Endothelial cell (in vitro differentiated cells): ENCODE measurements at regions not wholly inside any gene's neighbourhood (a gene's known extent, or its start where the extent isn't known, plus 50 kb on each side); places are given as distances from the start of the nearest gene placed in this dataset.

Source experiments
- DNase-seq: peaks from one replicate; pipeline ENCODE4 v3.0.0; 2021; ENCODE audit warnings: low spot score
- H3K27ac Mint-ChIP-seq: one replicate; pipeline ENCODE4 v1.8.0; 2021; ENCODE audit warnings: mixed read lengths, inconsistent platforms; ENCODE audit not compliant: unreplicated experiment
- H3K27me3 Mint-ChIP-seq: one replicate; pipeline ENCODE4 v1.8.0; 2021; ENCODE audit warnings: mild to moderate bottlenecking, moderate library complexity, mixed read lengths, inconsistent platforms; ENCODE audit not compliant: unreplicated experiment
- H3K36me3 Mint-ChIP-seq: one replicate; pipeline ENCODE4 v1.8.0; 2021; ENCODE audit warnings: mild to moderate bottlenecking, low read depth, mixed read lengths, inconsistent platforms; ENCODE audit not compliant: unreplicated experiment
- H3K4me1 Mint-ChIP-seq: one replicate; pipeline ENCODE4 v1.8.0; 2021; ENCODE audit warnings: mild to moderate bottlenecking, mixed read lengths, inconsistent platforms; ENCODE audit not compliant: unreplicated experiment
- H3K4me3 Mint-ChIP-seq: one replicate; pipeline ENCODE4 v1.8.0; 2021; ENCODE audit warnings: mild to moderate bottlenecking, mixed read lengths, inconsistent platforms; ENCODE audit not compliant: unreplicated experiment
- H3K9me3 Mint-ChIP-seq: one replicate; pipeline ENCODE4 v1.8.0; 2021; ENCODE audit warnings: mixed read lengths, inconsistent platforms; ENCODE audit not compliant: unreplicated experiment
- TF ChIP-seq, protein P1 (sequence below): fragments of 200-600 bp; sonication (generic); IDR thresholded peaks from one replicate; pipeline ENCODE4 v1.5.0; 2021; ENCODE audit warnings: antibody characterized with exemption; ENCODE audit not compliant: unreplicated experiment

DNA sequence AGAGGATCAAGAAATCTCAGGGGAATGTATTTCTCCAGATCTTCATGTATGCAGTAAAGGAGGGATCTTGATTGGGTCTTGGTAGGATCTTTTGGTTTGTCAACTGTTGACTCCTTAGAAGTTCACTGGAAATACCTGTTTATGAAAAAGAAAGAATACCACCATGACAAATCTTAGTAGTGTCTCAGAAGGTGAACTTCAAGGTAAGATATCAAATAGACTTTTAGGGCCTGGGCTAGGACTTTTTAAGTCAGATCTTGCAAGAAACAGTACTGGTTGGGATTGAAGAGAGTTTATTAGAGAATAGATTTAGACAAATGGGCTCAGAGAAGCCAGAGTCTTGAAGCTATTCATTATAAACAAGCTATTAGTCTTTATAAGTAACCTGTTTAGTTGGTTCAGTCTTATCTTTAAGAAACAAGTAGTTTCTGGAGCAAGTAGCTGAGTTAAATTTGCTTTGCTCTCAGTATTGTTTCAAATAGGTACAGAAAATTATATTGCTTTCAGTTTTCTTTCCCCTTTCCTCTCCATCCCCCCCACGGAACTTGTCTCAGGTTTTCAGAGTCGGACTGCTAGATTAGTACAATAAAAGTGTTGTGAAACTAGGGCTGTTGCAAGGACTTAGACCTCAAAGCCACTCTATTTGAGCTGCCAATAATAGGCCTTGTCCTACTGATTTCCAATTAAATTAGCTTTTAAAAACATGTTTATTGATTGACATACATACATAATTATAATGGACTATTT, 529.1 kb upstream of the CITED2 start:
- TF ChIP-seq, protein P1, sequence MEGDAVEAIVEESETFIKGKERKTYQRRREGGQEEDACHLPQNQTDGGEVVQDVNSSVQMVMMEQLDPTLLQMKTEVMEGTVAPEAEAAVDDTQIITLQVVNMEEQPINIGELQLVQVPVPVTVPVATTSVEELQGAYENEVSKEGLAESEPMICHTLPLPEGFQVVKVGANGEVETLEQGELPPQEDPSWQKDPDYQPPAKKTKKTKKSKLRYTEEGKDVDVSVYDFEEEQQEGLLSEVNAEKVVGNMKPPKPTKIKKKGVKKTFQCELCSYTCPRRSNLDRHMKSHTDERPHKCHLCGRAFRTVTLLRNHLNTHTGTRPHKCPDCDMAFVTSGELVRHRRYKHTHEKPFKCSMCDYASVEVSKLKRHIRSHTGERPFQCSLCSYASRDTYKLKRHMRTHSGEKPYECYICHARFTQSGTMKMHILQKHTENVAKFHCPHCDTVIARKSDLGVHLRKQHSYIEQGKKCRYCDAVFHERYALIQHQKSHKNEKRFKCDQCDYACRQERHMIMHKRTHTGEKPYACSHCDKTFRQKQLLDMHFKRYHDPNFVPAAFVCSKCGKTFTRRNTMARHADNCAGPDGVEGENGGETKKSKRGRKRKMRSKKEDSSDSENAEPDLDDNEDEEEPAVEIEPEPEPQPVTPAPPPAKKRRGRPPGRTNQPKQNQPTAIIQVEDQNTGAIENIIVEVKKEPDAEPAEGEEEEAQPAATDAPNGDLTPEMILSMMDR: no peak
- Mint-ChIP-seq H3K9me3 (no peaks in the 10 kb centered on the region), H3K27ac (no peak overlapping the region), H3K36me3 (no peaks in the 10 kb centered on the region), H3K4me3 (no peak overlapping the region), H3K27me3 (peaks cover 2% of the 10 kb centered on the region), H3K4me1 (peaks cover 4% of the 10 kb centered on the region)
- DNase-seq: no peak

DNA sequence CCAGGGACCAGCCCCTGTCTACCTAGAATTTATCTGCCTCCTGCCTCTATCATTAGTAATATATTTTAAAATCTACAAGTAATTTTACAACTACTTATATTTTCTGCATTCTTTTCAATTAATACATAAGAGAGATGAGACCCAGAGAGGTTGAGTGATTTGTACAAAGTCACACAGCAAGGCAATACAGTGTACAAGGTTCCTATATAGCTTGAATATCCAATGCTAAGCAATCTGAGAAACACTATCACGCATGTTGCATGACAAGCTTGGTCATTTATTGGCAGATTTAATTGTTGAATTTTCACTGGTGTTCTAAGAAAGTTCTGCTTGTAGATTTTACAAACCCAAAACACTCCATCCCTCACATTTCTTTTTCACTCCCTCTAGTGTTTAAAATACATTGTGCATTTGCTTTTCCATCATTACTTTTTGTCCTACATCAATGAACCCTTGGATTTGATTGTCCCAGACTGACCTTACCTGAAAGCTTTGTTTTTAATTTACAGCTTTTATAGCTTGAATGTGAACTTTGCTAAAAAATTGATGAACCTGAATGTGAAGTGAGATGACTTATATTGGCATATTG, 520.9 kb upstream of the CITED2 start:
- H3K9me3 Mint-ChIP-seq: no peaks in the 10 kb centered on the region
- no peaks in the 10 kb centered on the region for H3K27me3 Mint-ChIP-seq
- DNase-seq: no peak
- no peak overlapping the region for H3K4me3 Mint-ChIP-seq
- no peaks in the 10 kb centered on the region for H3K4me1 Mint-ChIP-seq
- no peak overlapping the region for H3K27ac Mint-ChIP-seq
- TF ChIP-seq, protein P1: no peak
- H3K36me3 Mint-ChIP-seq: no peaks in the 10 kb centered on the region

DNA sequence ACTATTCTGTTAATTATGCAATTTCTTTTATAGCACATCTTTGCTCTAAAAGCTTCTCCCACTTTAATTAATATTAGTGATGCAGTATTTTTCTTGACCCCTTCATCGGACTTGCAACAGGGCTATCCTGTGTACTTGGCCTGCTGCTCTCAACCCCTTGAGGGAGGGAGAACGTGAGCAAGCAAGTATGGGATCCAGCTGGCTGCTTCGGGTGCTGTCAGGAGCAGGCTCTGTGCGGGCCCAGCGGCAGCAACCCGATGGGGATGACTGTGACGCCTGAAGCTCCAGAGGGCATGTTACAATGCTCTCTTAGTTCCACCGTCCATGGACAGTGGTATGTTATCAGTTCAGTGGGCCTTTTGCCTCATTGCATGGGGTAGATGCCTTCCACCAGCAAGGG, 519.8 kb upstream of the CITED2 start:
- peaks cover 1% of the 10 kb centered on the region for H3K27me3 Mint-ChIP-seq
- no peaks in the 10 kb centered on the region for H3K4me1 Mint-ChIP-seq
- no peaks in the 10 kb centered on the region for H3K9me3 Mint-ChIP-seq
- no peak for DNase-seq
- H3K27ac Mint-ChIP-seq: no peak overlapping the region
- TF ChIP-seq, protein P1: no peak
- H3K4me3 Mint-ChIP-seq: no peak overlapping the region
- no peaks in the 10 kb centered on the region for H3K36me3 Mint-ChIP-seq

DNA sequence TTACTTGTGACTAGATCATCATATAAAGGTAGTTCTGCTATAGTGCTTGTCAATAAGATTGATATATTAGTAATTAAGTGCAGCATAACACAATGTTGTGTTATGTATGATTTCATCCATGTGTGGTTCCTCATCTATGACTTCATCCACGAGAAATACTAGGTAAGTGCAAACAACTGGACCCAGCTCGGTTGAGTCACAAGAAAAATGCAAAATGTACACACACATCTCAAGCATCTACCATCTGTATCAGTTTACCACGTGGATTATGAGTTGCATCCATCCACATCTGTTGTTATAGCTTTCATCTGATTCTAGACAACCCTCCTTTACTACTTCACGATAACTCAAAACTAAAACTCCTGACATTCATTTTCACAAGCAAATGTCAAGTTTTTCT, 517.0 kb upstream of the CITED2 start:
- Mint-ChIP-seq H3K9me3 (no peaks in the 10 kb centered on the region), H3K27ac (no peak overlapping the region), H3K4me3 (no peak overlapping the region), H3K27me3 (peaks cover 1% of the 10 kb centered on the region), H3K4me1 (peaks cover 18% of the 10 kb centered on the region), H3K36me3 (no peaks in the 10 kb centered on the region)
- TF ChIP-seq, protein P1: no peak
- no peak for DNase-seq

DNA sequence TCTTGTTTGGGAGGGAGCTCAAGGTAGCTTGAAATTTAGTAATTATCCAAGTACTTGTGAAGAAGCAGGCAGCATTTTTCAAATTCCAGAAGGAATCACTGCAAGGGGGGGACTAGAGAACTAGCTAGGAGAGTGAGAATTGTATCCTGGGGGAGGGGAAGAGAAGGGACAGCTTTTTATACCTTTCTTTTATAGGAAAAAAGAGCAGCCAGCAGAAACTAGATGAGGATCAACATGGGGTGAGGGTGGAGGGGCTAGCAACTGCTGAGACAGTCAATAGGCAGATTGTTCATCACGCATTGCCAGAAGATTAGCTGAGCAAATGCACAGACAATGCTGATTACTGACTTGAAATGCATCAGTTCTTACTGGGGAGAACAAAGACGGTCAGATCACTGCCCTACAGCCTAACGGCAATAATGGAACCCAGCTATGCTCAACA, 514.3 kb upstream of the CITED2 start:
- peaks cover 1% of the 10 kb centered on the region for H3K27me3 Mint-ChIP-seq
- H3K4me3 Mint-ChIP-seq: no peak overlapping the region
- H3K4me1 Mint-ChIP-seq: peaks cover 24% of the 10 kb centered on the region

More for the DNA sequence above, 514.3 kb upstream of the CITED2 start:
- Mint-ChIP-seq H3K27ac (no peak overlapping the region), H3K9me3 (no peaks in the 10 kb centered on the region), H3K36me3 (no peaks in the 10 kb centered on the region)
- no peak for DNase-seq
- TF ChIP-seq, protein P1: no peak
